Mammary epithelial cell (primary cell): ENCODE measurements at regions not wholly inside any gene's neighbourhood (a gene's known extent, or its start where the extent isn't known, plus 50 kb on each side); places are given as distances from the start of the nearest gene placed in this dataset.

Experiments used
- CTCF ChIP-seq, 2 donors: IDR thresholded peaks in 1 of 2; conservative IDR thresholded peaks in 1 of 2; 2 replicates each; pipeline ENCODE4 v1.5.1; 2011 to 2012; ENCODE audit warnings: inconsistent platforms in 2 of 2, low read length in 2 of 2, mild to moderate bottlenecking in 2 of 2, control low read depth in 1 of 2, low read depth in 1 of 2; ENCODE audit not compliant: insufficient read depth in 1 of 2; ENCODE audit errors: extremely low read depth in 1 of 2
- EZH2 ChIP-seq: IDR thresholded peaks from 2 replicates; pipeline ENCODE4 v1.6.1; 2012; ENCODE audit warnings: low read length, inconsistent platforms, borderline replicate concordance

- TF ChIP-seq CTCF (conservative IDR thresholded peaks at IDR 0.05 in 1 of 2, IDR thresholded peaks at IDR 0.05 in 1 of 2; ENCODE audit: extremely low read depth in 1 of 2, insufficient read depth in 1 of 2, low read depth in 1 of 2, low read length in 2 of 2) = no peak
- no peak for TF ChIP-seq EZH2
These were observed 139.2 kb downstream of the ETS2 start for GRCh38 chr21:38944903-38945302.
